ENCODE measurements at regions not wholly inside any gene's neighbourhood (a gene's known extent, or its start where the extent isn't known, plus 50 kb on each side); places are given as distances from the start of the nearest gene placed in this dataset.

GRCh38 chr3:18667552-18667951, 242.4 kb upstream of the SATB1 start:
- TF ChIP-seq, protein P1, sequence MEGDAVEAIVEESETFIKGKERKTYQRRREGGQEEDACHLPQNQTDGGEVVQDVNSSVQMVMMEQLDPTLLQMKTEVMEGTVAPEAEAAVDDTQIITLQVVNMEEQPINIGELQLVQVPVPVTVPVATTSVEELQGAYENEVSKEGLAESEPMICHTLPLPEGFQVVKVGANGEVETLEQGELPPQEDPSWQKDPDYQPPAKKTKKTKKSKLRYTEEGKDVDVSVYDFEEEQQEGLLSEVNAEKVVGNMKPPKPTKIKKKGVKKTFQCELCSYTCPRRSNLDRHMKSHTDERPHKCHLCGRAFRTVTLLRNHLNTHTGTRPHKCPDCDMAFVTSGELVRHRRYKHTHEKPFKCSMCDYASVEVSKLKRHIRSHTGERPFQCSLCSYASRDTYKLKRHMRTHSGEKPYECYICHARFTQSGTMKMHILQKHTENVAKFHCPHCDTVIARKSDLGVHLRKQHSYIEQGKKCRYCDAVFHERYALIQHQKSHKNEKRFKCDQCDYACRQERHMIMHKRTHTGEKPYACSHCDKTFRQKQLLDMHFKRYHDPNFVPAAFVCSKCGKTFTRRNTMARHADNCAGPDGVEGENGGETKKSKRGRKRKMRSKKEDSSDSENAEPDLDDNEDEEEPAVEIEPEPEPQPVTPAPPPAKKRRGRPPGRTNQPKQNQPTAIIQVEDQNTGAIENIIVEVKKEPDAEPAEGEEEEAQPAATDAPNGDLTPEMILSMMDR (IDR thresholded peaks at IDR 0.05), result no peak
- TF ChIP-seq EZH2 (IDR thresholded peaks at IDR 0.05), result no peak
- TF ChIP-seq EZH2phosphoT487 (IDR thresholded peaks at IDR 0.05), result no peak

Data from neural progenitor cell (in vitro differentiated cells).